ENCODE measurements at regions not wholly inside any gene's neighbourhood (a gene's known extent, or its start where the extent isn't known, plus 50 kb on each side); places are given as distances from the start of the nearest gene placed in this dataset.

- CTCF ChIA-PET: no interaction called here
- POLR2A ChIA-PET (ENCODE audit: low non-redundant PET): no interaction called here
- no peak overlapping the region for H3K27ac ChIP-seq
- TF ChIP-seq CTCF (conservative IDR thresholded peaks at IDR 0.05; ENCODE audit: low read depth): no peak
- DNase-seq (ENCODE audit: low spot score): no peak
Measured at GRCh38 chr12:75974323-75975187, 57.0 kb downstream of the PHLDA1 start.

DNA sequence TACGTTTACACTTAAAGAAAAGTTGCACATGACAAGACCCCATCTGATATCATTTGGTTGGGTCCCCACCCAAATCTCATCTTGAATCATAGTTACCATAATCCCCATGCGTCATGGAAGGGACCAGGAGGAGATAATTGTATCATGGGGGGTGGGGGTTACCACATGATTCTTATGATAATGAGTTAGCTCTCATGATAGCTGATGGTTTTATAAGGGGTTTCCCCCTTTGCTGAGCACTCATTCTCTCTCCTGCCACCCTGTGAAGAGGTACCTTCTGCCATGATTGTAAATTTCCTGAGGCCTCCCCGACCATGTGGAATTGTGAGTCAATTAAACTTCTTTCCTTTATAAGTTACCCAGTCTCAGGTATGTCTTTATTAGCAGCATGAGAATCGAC is 60.3 kb downstream of the PHLDA1 start:
- POLR2A ChIA-PET (ENCODE audit: low non-redundant PET): no interaction called here

DNA sequence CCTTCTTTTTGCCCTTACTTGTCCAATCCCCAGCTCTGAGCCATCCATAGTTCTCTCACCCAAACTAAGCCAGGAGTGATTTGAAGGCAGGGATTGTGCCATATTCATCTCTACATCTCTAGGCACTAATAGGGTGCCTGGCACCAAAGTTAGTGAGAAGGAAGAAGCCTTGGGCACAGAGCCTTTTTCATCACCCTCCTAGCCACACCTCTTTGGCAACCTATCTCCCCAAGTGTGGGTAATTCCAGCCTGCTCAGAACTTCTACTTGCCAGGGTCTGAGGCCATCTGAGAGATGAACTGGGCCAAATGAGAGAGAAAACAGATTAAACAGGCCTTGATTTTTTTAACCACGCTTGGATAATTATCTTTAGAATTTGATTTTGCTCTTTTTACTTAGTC is 61.3 kb downstream of the PHLDA1 start:
- no peak overlapping the region for H3K27ac ChIP-seq
- CTCF ChIA-PET: no interaction called here
- no peak for TF ChIP-seq CTCF (conservative IDR thresholded peaks at IDR 0.05; ENCODE audit: low read depth)
- DNase-seq (ENCODE audit: low spot score): no peak
- POLR2A ChIA-PET (ENCODE audit: low non-redundant PET): no interaction called here

More for the DNA sequence above, 60.3 kb downstream of the PHLDA1 start:
- no peak for DNase-seq (ENCODE audit: low spot score)
- CTCF ChIA-PET: no interaction called here
- H3K27ac ChIP-seq: no peak overlapping the region
- no peak for TF ChIP-seq CTCF (conservative IDR thresholded peaks at IDR 0.05; ENCODE audit: low read depth)

DNA sequence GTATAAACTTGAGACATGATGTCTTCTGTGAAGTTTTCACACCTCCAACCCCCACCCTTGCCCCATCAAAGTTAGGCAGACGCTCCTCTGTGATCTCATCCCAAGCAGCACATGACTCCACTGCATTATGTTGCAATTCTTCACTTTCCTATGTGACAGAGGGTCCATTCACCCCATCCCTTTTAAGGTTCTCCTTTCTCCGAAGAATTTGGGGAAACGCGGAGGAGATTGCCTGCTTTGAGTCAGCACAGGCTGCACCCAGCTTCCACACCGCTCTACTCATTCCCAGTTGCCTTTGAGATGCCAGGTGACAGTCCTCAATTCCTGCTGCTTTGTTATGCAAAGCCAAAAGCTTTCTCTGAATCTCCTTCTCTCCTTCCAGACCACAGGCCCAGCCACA is 61.8 kb downstream of the PHLDA1 start:
- POLR2A ChIA-PET (ENCODE audit: low non-redundant PET): no interaction called here
- no peak for DNase-seq (ENCODE audit: low spot score)
- CTCF ChIA-PET: interaction anchor here (1.2 kb wide), 1 partner anchor 10 kb away, joined by 7 read pairs; no protein-coding TSS in a partner anchor
- no peak overlapping the region for H3K27ac ChIP-seq
- no peak for TF ChIP-seq CTCF (conservative IDR thresholded peaks at IDR 0.05; ENCODE audit: low read depth)

DNA sequence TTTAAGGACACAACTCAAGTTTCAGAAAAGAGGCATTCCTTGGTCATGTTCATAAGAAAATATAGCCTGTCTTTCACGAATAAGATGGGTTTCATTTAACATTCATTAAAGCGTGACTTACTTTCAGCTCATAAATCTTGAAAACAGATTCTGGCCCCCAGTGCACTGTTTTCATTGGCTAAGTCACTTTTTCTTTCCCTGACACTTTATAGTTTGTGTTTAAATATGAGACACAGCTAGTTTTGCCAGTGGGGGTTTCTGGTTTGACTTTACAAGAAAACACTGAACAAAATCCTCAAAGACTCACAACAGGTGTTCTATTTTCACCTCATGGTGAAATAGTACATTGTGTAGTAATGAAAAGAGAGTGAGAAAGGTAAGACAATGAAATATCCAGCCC is 65.9 kb downstream of the PHLDA1 start:
- no peak overlapping the region for H3K27ac ChIP-seq
- CTCF ChIA-PET: interaction anchor here (0.6 kb wide), 1 partner anchor 54 kb away, joined by 3 read pairs; no protein-coding TSS in a partner anchor
- no peak for DNase-seq (ENCODE audit: low spot score)
- TF ChIP-seq CTCF (conservative IDR thresholded peaks at IDR 0.05; ENCODE audit: low read depth): no peak
- POLR2A ChIA-PET (ENCODE audit: low non-redundant PET): no interaction called here

GRCh38 chr12:75964150-75964549 is 67.4 kb downstream of the PHLDA1 start:
- H3K27ac ChIP-seq: no peak overlapping the region
- DNase-seq (ENCODE audit: low spot score): no peak
- ChIA-PET POLR2A (ENCODE audit: low non-redundant PET) (no interaction called here), CTCF (interaction anchor here (0.6 kb wide), 1 partner anchor 333 kb away, joined by 4 read pairs; no protein-coding TSS in a partner anchor)
- TF ChIP-seq CTCF (conservative IDR thresholded peaks at IDR 0.05; ENCODE audit: low read depth): no peak

All from RWPE1 (cell line).